GM12891 (cell line): ENCODE measurements at regions not wholly inside any gene's neighbourhood (a gene's known extent, or its start where the extent isn't known, plus 50 kb on each side); places are given as distances from the start of the nearest gene placed in this dataset.

Experiments
- PAX5 ChIP-seq: IDR thresholded peaks from 2 replicates; pipeline ENCODE4 v1.6.1; 2011; ENCODE audit warnings: low read length, moderate library complexity, mild to moderate bottlenecking; ENCODE audit not compliant: insufficient read depth, severe bottlenecking
- POLR2A ChIP-seq: IDR thresholded peaks from 2 replicates; pipeline ENCODE4 v1.6.1; 2011; ENCODE audit warnings: low read depth, low read length, control low read depth
- POLR2AphosphoS5 ChIP-seq: IDR thresholded peaks from 2 replicates; pipeline ENCODE4 v1.6.1; 2011; ENCODE audit warnings: low read depth, low read length, control low read depth
- POU2F2 ChIP-seq: IDR thresholded peaks from 2 replicates; pipeline ENCODE4 v1.6.1; 2011; ENCODE audit warnings: low read depth, mild to moderate bottlenecking, control low read depth, low read length, moderate library complexity
- SPI1 ChIP-seq: IDR thresholded peaks from 2 replicates; pipeline ENCODE4 v1.6.1; 2011; ENCODE audit warnings: low read depth, low read length, control low read depth
- TAF1 ChIP-seq: IDR thresholded peaks from 2 replicates; pipeline ENCODE4 v1.6.1; 2011; ENCODE audit warnings: low read depth, low read length, control low read depth

DNA sequence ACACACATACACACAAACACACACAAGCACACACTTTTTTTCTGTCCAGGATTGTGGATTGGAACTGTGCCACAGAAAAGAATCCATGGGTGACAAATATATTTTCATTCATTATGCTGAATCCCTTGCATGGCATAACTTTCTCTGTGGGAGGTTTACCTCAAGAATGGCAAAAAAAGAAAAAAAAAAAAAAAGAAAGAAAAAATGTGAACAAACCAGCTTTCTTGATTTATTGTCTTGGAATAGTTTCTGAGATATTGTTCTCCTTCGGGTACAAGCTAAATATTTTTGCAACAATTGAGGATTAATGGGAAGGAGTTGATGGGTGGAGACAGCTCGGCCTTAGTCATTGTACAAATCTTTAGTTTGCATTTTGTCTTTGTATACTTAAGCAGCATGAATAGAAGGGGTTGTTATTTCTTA is 153.1 kb downstream of the GMNC start:
- TF ChIP-seq POLR2A (no peak), POLR2AphosphoS5 (no peak), TAF1 (no peak), SPI1 (no peak), PAX5 (no peak), POU2F2 (no peak)
